HEK293 (cell line): ENCODE measurements at regions not wholly inside any gene's neighbourhood (a gene's known extent, or its start where the extent isn't known, plus 50 kb on each side); places are given as distances from the start of the nearest gene placed in this dataset.

Experiments
- CTCF ChIA-PET: fragments of 350-600 bp; formaldehyde crosslinking; extraction: SDS; loops from one replicate; lab custom pipeline; 2021; ENCODE audit warnings: antibody characterized with exemption; lab: Yijun Ruan, JAX
- POLR2A ChIA-PET: fragments of 300-600 bp; formaldehyde crosslinking; extraction: SDS; loops from one replicate; lab custom pipeline; 2020; ENCODE audit warnings: antibody characterized with exemption, inconsistent platforms; lab: Yijun Ruan, JAX
- H3K27ac ChIP-seq: fragments of 200-500 bp; sonication (Bioruptor generic); 2 replicates; pipeline ENCODE4 v1.5.1; 2014; ENCODE audit warnings: low read depth, low read length, control low read depth, inconsistent platforms; ENCODE audit errors: extremely low read depth
- H3K36me3 ChIP-seq, 2 experiments: fragments of 200-500 bp in 1 of 2; sonication (Bioruptor generic) in 1 of 2; 1 replicate in 1 of 2; 2 replicates in 1 of 2; pipeline ENCODE4 v1.5.1; 2014 to 2017; ENCODE audit warnings: inconsistent platforms in 2 of 2, low read length in 2 of 2; ENCODE audit not compliant: control insufficient read depth in 2 of 2, insufficient read depth in 1 of 2
- H3K4me1 ChIP-seq: fragments of 200-500 bp; sonication (Bioruptor generic); 2 replicates; pipeline ENCODE4 v1.5.1; 2014; ENCODE audit warnings: mild to moderate bottlenecking, low read length, inconsistent platforms; ENCODE audit not compliant: control insufficient read depth, insufficient read depth
- H3K4me3 ChIP-seq: 2 replicates; pipeline ENCODE4 v1.5.1; 2011; ENCODE audit warnings: low read depth, mild to moderate bottlenecking, control low read depth, low read length, moderate library complexity
- H3K9me3 ChIP-seq: fragments of 200-500 bp; sonication (Bioruptor generic); 2 replicates; pipeline ENCODE4 v1.5.1; 2014; ENCODE audit warnings: low read depth, low read length, inconsistent platforms; ENCODE audit not compliant: control insufficient read depth, insufficient read depth
- GLI2 ChIP-seq: fragments of 450-650 bp; formaldehyde crosslinking; IDR thresholded peaks from 2 replicates; pipeline ENCODE4; 2017; ENCODE audit warnings: missing biosample characterization, missing genetic modification characterization, low read depth, borderline replicate concordance
- GLI4 ChIP-seq: fragments of 450-650 bp; formaldehyde crosslinking; IDR thresholded peaks from 2 replicates; pipeline ENCODE4 v1.5.1; 2016; ENCODE audit warnings: missing biosample characterization, missing genetic modification characterization
- KLF9 ChIP-seq: fragments of 450-650 bp; formaldehyde crosslinking; IDR thresholded peaks from 2 replicates; pipeline ENCODE4 v1.5.1; 2016; ENCODE audit warnings: missing biosample characterization, missing genetic modification characterization, low read depth
- ZBTB20 ChIP-seq: fragments of 450-650 bp; formaldehyde crosslinking; IDR thresholded peaks from 2 replicates; pipeline ENCODE4 v1.5.1; 2016; ENCODE audit warnings: missing biosample characterization, missing genetic modification characterization
- ZNF114 ChIP-seq: fragments of 450-650 bp; formaldehyde crosslinking; IDR thresholded peaks from 2 replicates; pipeline ENCODE4 v1.5.0; 2017; ENCODE audit warnings: missing biosample characterization, missing genetic modification characterization
- ZNF157 ChIP-seq: fragments of 450-650 bp; formaldehyde crosslinking; IDR thresholded peaks from 2 replicates; pipeline ENCODE4 v1.5.1; 2016; ENCODE audit warnings: missing biosample characterization, missing genetic modification characterization
- ZNF175 ChIP-seq: fragments of 450-650 bp; formaldehyde crosslinking; IDR thresholded peaks from 2 replicates; pipeline ENCODE4 v1.5.1; 2016; ENCODE audit warnings: missing biosample characterization, missing genetic modification characterization
- ZNF184 ChIP-seq: fragments of 450-650 bp; IDR thresholded peaks from 2 replicates; pipeline ENCODE4 v1.5.1; 2018; ENCODE audit warnings: missing biosample characterization, mild to moderate bottlenecking, missing genetic modification characterization
- ZNF391 ChIP-seq: fragments of 450-650 bp; formaldehyde crosslinking; IDR thresholded peaks from 2 replicates; pipeline ENCODE4 v1.5.1; 2016; ENCODE audit warnings: low read depth, missing biosample characterization, missing genetic modification characterization, borderline replicate concordance
- ZNF548 ChIP-seq: fragments of 450-650 bp; formaldehyde crosslinking; IDR thresholded peaks from 2 replicates; pipeline ENCODE4 v1.5.1; 2016; ENCODE audit warnings: missing biosample characterization, missing genetic modification characterization
- ZNF561 ChIP-seq: fragments of 450-650 bp; IDR thresholded peaks from 2 replicates; pipeline ENCODE4 v1.5.1; 2018; ENCODE audit warnings: missing biosample characterization, missing genetic modification characterization, borderline replicate concordance
- ZNF629 ChIP-seq: fragments of 450-650 bp; formaldehyde crosslinking; IDR thresholded peaks from 2 replicates; pipeline ENCODE4 v1.5.1; 2017; ENCODE audit warnings: missing biosample characterization, missing genetic modification characterization
- ZNF658 ChIP-seq: fragments of 450-650 bp; formaldehyde crosslinking; IDR thresholded peaks from 2 replicates; pipeline ENCODE4; 2016; ENCODE audit warnings: missing biosample characterization, missing genetic modification characterization
- TF ChIP-seq, protein P1 (sequence below): fragments of 450-650 bp; formaldehyde crosslinking; IDR thresholded peaks from 2 replicates; pipeline ENCODE4 v1.5.1; 2016; ENCODE audit warnings: missing biosample characterization, missing genetic modification characterization
- TF ChIP-seq, protein P2 (sequence below): fragments of 450-650 bp; formaldehyde crosslinking; IDR thresholded peaks from 2 replicates; pipeline ENCODE4 v1.5.1; 2017; ENCODE audit warnings: missing biosample characterization, missing genetic modification characterization
- TF ChIP-seq, protein P3 (sequence below): fragments of 450-650 bp; formaldehyde crosslinking; IDR thresholded peaks from 2 replicates; pipeline ENCODE4; 2016; ENCODE audit warnings: missing biosample characterization, missing genetic modification characterization
- TF ChIP-seq, protein P4 (sequence below): fragments of 450-650 bp; formaldehyde crosslinking; IDR thresholded peaks from 2 replicates; pipeline ENCODE4 v1.5.1; 2016; ENCODE audit warnings: missing biosample characterization, missing genetic modification characterization, borderline replicate concordance
- TF ChIP-seq, protein P5 (sequence below): fragments of 450-650 bp; formaldehyde crosslinking; IDR thresholded peaks from 2 replicates; pipeline ENCODE4 v1.5.1; 2016; ENCODE audit warnings: missing biosample characterization, missing genetic modification characterization
- TF ChIP-seq, protein P6 (sequence below): fragments of 450-650 bp; formaldehyde crosslinking; IDR thresholded peaks from 2 replicates; pipeline ENCODE4 v1.5.1; 2017; ENCODE audit warnings: missing biosample characterization, missing genetic modification characterization
- TF ChIP-seq, protein P7 (sequence below): fragments of 450-650 bp; formaldehyde crosslinking; IDR thresholded peaks from 2 replicates; pipeline ENCODE4 v1.5.1; 2016; ENCODE audit warnings: missing biosample characterization, missing genetic modification characterization

DNA sequence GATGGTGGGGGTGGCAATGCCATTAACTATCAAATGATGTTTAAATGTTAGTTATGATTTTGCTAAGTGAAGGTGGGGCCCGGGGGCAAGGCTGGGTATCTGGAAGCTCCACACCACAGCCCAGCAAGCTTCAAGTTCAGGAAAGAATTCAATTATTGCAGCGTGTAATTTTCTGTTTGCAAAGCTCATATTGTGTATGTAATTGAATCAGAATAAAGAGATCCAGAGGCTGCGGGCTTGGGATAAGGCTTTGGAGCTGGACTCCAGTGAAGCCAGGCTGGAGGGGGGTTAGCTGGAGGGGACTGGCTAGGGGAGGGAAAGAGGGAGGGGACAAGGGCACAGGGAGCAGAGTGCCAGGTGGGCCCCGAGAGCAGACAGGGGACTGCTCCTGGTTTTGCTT, 557.1 kb upstream of the CADM1 start:
- ChIA-PET CTCF (no interaction called here), POLR2A (no interaction called here)
- TF ChIP-seq, protein P1, sequence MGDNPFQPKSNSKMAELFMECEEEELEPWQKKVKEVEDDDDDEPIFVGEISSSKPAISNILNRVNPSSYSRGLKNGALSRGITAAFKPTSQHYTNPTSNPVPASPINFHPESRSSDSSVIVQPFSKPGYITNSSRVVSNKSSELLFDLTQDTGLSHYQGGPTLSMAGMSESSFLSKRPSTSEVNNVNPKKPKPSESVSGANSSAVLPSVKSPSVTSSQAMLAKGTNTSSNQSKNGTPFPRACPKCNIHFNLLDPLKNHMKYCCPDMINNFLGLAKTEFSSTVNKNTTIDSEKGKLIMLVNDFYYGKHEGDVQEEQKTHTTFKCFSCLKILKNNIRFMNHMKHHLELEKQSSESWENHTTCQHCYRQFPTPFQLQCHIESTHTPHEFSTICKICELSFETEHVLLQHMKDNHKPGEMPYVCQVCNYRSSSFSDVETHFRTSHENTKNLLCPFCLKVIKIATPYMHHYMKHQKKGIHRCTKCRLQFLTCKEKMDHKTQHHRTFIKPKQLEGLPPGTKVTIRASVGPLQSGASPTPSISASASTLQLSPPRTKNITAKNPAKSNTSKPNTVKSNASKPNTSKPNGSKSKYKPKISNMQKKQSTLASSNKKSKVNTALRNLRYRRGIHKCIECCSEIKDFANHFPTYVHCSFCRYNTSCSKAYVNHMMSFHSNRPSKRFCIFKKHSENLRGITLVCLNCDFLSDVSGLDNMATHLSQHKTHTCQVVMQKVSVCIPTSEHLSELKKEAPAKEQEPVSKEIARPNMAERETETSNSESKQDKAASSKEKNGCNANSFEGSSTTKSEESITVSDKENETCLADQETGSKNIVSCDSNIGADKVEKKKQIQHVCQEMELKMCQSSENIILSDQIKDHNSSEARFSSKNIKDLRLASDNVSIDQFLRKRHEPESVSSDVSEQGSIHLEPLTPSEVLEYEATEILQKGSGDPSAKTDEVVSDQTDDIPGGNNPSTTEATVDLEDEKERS (tag by site-specific recombination): no peak
- TF ChIP-seq ZNF391 (tag by site-specific recombination) (no peak), ZNF184 (tag by site-specific recombination) (no peak), ZNF175 (no peak), GLI4 (tag by site-specific recombination) (no peak), ZBTB20 (tag by site-specific recombination) (no peak), KLF9 (tag by site-specific recombination) (no peak), ZNF548 (tag by site-specific recombination) (no peak), GLI2 (no peak)
- TF ChIP-seq, protein P2, sequence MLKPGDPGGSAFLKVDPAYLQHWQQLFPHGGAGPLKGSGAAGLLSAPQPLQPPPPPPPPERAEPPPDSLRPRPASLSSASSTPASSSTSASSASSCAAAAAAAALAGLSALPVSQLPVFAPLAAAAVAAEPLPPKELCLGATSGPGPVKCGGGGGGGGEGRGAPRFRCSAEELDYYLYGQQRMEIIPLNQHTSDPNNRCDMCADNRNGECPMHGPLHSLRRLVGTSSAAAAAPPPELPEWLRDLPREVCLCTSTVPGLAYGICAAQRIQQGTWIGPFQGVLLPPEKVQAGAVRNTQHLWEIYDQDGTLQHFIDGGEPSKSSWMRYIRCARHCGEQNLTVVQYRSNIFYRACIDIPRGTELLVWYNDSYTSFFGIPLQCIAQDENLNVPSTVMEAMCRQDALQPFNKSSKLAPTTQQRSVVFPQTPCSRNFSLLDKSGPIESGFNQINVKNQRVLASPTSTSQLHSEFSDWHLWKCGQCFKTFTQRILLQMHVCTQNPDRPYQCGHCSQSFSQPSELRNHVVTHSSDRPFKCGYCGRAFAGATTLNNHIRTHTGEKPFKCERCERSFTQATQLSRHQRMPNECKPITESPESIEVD: no peak
- Histone ChIP-seq H3K9me3 (no peaks in the 10 kb centered on the region), H3K4me3 (no peak overlapping the region), H3K36me3 (no peaks in the 10 kb centered on the region), H3K4me1 (no peaks in the 10 kb centered on the region; the same call in 1 of the 2 replicates), H3K27ac (no peak overlapping the region)

DNA sequence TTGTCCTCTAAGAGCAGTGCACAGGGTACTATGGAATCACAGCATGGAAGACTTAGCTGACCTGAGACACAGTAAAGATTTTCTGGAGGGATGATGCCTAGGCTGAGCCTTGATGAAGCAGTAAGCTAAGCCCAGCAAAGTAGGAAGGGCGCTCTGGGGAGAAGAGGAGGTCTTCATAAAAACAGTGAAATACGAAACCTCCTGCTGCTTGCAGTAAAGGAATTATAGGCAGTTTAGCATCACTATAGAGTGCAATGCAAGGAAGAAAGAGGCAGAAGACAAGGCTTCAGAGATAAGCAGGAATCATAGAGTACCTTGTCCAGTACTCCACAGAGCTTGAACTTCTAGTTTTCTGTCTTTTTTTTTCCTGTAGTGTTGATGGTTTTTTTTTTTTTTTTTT, 555.7 kb upstream of the CADM1 start:
- ChIA-PET CTCF (no interaction called here), POLR2A (no interaction called here)
- no peaks in the 10 kb centered on the region for H3K9me3 ChIP-seq
- no peak overlapping the region for H3K27ac ChIP-seq
- no peaks in the 10 kb centered on the region for H3K36me3 ChIP-seq
- H3K4me1 ChIP-seq: no peaks in the 10 kb centered on the region; the same call in 1 of the 2 replicates
- no peak overlapping the region for H3K4me3 ChIP-seq
- TF ChIP-seq ZNF658 (tag by site-specific recombination) (no peak), ZNF157 (no peak), ZNF629 (tag by site-specific recombination) (no peak), ZNF114 (tag by site-specific recombination) (no peak), ZNF561 (tag by site-specific recombination) (no peak)
- TF ChIP-seq, protein P3, sequence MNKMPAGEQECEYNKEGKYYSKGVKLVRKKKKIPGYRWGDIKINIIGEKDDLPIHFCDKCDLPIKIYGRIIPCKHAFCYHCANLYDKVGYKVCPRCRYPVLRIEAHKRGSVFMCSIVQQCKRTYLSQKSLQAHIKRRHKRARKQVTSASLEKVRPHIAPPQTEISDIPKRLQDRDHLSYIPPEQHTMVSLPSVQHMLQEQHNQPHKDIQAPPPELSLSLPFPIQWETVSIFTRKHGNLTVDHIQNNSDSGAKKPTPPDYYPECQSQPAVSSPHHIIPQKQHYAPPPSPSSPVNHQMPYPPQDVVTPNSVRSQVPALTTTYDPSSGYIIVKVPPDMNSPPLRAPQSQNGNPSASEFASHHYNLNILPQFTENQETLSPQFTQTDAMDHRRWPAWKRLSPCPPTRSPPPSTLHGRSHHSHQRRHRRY (tag by site-specific recombination): no peak
- TF ChIP-seq, protein P4, sequence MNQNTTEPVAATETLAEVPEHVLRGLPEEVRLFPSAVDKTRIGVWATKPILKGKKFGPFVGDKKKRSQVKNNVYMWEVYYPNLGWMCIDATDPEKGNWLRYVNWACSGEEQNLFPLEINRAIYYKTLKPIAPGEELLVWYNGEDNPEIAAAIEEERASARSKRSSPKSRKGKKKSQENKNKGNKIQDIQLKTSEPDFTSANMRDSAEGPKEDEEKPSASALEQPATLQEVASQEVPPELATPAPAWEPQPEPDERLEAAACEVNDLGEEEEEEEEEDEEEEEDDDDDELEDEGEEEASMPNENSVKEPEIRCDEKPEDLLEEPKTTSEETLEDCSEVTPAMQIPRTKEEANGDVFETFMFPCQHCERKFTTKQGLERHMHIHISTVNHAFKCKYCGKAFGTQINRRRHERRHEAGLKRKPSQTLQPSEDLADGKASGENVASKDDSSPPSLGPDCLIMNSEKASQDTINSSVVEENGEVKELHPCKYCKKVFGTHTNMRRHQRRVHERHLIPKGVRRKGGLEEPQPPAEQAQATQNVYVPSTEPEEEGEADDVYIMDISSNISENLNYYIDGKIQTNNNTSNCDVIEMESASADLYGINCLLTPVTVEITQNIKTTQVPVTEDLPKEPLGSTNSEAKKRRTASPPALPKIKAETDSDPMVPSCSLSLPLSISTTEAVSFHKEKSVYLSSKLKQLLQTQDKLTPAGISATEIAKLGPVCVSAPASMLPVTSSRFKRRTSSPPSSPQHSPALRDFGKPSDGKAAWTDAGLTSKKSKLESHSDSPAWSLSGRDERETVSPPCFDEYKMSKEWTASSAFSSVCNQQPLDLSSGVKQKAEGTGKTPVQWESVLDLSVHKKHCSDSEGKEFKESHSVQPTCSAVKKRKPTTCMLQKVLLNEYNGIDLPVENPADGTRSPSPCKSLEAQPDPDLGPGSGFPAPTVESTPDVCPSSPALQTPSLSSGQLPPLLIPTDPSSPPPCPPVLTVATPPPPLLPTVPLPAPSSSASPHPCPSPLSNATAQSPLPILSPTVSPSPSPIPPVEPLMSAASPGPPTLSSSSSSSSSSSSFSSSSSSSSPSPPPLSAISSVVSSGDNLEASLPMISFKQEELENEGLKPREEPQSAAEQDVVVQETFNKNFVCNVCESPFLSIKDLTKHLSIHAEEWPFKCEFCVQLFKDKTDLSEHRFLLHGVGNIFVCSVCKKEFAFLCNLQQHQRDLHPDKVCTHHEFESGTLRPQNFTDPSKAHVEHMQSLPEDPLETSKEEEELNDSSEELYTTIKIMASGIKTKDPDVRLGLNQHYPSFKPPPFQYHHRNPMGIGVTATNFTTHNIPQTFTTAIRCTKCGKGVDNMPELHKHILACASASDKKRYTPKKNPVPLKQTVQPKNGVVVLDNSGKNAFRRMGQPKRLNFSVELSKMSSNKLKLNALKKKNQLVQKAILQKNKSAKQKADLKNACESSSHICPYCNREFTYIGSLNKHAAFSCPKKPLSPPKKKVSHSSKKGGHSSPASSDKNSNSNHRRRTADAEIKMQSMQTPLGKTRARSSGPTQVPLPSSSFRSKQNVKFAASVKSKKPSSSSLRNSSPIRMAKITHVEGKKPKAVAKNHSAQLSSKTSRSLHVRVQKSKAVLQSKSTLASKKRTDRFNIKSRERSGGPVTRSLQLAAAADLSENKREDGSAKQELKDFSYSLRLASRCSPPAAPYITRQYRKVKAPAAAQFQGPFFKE (tag by site-specific recombination): no peak
- TF ChIP-seq, protein P5, sequence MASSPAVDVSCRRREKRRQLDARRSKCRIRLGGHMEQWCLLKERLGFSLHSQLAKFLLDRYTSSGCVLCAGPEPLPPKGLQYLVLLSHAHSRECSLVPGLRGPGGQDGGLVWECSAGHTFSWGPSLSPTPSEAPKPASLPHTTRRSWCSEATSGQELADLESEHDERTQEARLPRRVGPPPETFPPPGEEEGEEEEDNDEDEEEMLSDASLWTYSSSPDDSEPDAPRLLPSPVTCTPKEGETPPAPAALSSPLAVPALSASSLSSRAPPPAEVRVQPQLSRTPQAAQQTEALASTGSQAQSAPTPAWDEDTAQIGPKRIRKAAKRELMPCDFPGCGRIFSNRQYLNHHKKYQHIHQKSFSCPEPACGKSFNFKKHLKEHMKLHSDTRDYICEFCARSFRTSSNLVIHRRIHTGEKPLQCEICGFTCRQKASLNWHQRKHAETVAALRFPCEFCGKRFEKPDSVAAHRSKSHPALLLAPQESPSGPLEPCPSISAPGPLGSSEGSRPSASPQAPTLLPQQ (tag by site-specific recombination): no peak
- TF ChIP-seq, protein P6, sequence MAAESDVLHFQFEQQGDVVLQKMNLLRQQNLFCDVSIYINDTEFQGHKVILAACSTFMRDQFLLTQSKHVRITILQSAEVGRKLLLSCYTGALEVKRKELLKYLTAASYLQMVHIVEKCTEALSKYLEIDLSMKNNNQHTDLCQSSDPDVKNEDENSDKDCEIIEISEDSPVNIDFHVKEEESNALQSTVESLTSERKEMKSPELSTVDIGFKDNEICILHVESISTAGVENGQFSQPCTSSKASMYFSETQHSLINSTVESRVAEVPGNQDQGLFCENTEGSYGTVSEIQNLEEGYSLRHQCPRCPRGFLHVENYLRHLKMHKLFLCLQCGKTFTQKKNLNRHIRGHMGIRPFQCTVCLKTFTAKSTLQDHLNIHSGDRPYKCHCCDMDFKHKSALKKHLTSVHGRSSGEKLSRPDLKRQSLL: no peak
- TF ChIP-seq, protein P7, sequence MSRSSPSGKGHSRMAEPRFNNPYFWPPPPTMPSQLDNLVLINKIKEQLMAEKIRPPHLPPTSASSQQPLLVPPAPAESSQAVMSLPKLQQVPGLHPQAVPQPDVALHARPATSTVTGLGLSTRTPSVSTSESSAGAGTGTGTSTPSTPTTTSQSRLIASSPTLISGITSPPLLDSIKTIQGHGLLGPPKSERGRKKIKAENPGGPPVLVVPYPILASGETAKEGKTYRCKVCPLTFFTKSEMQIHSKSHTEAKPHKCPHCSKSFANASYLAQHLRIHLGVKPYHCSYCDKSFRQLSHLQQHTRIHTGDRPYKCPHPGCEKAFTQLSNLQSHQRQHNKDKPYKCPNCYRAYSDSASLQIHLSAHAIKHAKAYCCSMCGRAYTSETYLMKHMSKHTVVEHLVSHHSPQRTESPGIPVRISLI (tag by site-specific recombination): no peak
